NCI-H2029 (cell line): ENCODE measurements at regions not wholly inside any gene's neighbourhood (a gene's known extent, or its start where the extent isn't known, plus 50 kb on each side); places are given as distances from the start of the nearest gene placed in this dataset.

ENCODE experiments used
- DNase-seq: peaks from one replicate; lab custom pipeline; 2025; lab: John Stamatoyannopoulos, UW

GRCh38 chr3:22594990-22595389 lies 608.1 kb upstream of the UBE2E2 start:
- DNase-seq: no peak

GRCh38 chr3:22606461-22606860 lies 596.7 kb upstream of the UBE2E2 start:
- no peak for DNase-seq

GRCh38 chr3:22606938-22607337 lies 596.2 kb upstream of the UBE2E2 start:
- DNase-seq: no peak

- no peak for DNase-seq
Measured at GRCh38 chr3:22608093-22608492, 595.0 kb upstream of the UBE2E2 start.

GRCh38 chr3:22608721-22609120 lies 594.4 kb upstream of the UBE2E2 start:
- no peak for DNase-seq

GRCh38 chr3:22609139-22609538 lies 594.0 kb upstream of the UBE2E2 start:
- DNase-seq: no peak

GRCh38 chr3:22612927-22613326 lies 590.2 kb upstream of the UBE2E2 start:
- DNase-seq: no peak

GRCh38 chr3:22615790-22616189 lies 587.3 kb upstream of the UBE2E2 start:
- DNase-seq: no peak

GRCh38 chr3:22617372-22617771 lies 585.8 kb upstream of the UBE2E2 start:
- DNase-seq: no peak

- no peak for DNase-seq
Measured at GRCh38 chr3:22620498-22620897, 582.6 kb upstream of the UBE2E2 start.

- no peak for DNase-seq
Measured at GRCh38 chr3:22621205-22621809, 581.8 kb upstream of the UBE2E2 start.

GRCh38 chr3:22627993-22628499 lies 575.1 kb upstream of the UBE2E2 start:
- DNase-seq: no peak

- no peak for DNase-seq
Measured at GRCh38 chr3:22632536-22632935, 570.6 kb upstream of the UBE2E2 start.

GRCh38 chr3:22634433-22634832 lies 568.7 kb upstream of the UBE2E2 start:
- DNase-seq: no peak

GRCh38 chr3:22659651-22660475 lies 543.3 kb upstream of the UBE2E2 start:
- no peak for DNase-seq

- DNase-seq: no peak
Measured at GRCh38 chr3:22660606-22661005, 542.5 kb upstream of the UBE2E2 start.

GRCh38 chr3:22661121-22661700 lies 541.9 kb upstream of the UBE2E2 start:
- no peak for DNase-seq

- DNase-seq: no peak
Measured at GRCh38 chr3:22665528-22665927, 537.6 kb upstream of the UBE2E2 start.

GRCh38 chr3:22666736-22667135 lies 536.4 kb upstream of the UBE2E2 start:
- DNase-seq: no peak

GRCh38 chr3:22671848-22672247 lies 531.3 kb upstream of the UBE2E2 start:
- DNase-seq: no peak

- no peak for DNase-seq
Measured at GRCh38 chr3:22684739-22685138, 518.4 kb upstream of the UBE2E2 start.

- DNase-seq: no peak
Measured at GRCh38 chr3:22685597-22685996, 517.5 kb upstream of the UBE2E2 start.

- no peak for DNase-seq
Measured at GRCh38 chr3:22691407-22691806, 511.7 kb upstream of the UBE2E2 start.
